Chondrocyte (in vitro differentiated cells): ENCODE measurements at regions not wholly inside any gene's neighbourhood (a gene's known extent, or its start where the extent isn't known, plus 50 kb on each side); places are given as distances from the start of the nearest gene placed in this dataset.

Experiments used
- DNase-seq: peaks from one replicate; pipeline ENCODE4 v3.0.0; 2021; ENCODE audit warnings: mixed read lengths, low spot score
- H3K27ac Mint-ChIP-seq: one replicate; pipeline ENCODE4 v1.8.0; 2021; ENCODE audit warnings: mild to moderate bottlenecking, moderate library complexity, mixed read lengths; ENCODE audit not compliant: unreplicated experiment
- H3K27me3 Mint-ChIP-seq: 2 replicates; pipeline ENCODE4 v1.8.0; 2021; ENCODE audit warnings: low read depth, mixed read lengths
- H3K36me3 Mint-ChIP-seq: 2 replicates; pipeline ENCODE4 v1.8.0; 2021; ENCODE audit warnings: low read depth, mixed read lengths
- H3K4me1 Mint-ChIP-seq: 2 replicates; pipeline ENCODE4 v1.8.0; 2021; ENCODE audit warnings: low read depth, mild to moderate bottlenecking, mixed read lengths
- H3K4me3 Mint-ChIP-seq: one replicate; pipeline ENCODE4 v1.8.0; 2021; ENCODE audit warnings: mild to moderate bottlenecking, moderate library complexity, mixed read lengths; ENCODE audit not compliant: unreplicated experiment
- H3K9me3 Mint-ChIP-seq: 2 replicates; pipeline ENCODE4 v1.8.0; 2021; ENCODE audit warnings: low read depth, mixed read lengths
- TF ChIP-seq, protein P1 (sequence below): fragments of 200-600 bp; sonication (generic); IDR thresholded peaks from 2 replicates; pipeline ENCODE4 v1.5.0; 2021; ENCODE audit warnings: antibody characterized with exemption, mild to moderate bottlenecking, moderate library complexity

DNA sequence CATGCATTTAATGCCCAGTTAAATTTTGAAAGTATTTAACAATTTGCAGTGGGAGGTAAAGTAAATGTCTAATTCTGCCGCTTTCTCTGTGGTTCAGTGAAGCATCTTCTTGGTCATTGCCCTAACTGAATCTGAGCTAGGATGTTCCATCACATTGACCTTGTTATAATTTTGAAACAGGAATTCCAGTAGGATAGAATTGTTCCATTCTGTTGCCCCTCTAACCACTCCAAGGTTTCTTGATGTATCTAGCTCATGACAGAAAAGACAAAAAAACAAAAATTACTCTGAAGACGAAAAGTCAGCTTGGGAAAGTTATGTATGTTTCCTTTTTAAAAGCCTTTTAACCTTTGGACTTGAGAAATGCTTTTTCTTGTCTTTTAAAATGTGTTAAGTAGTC is 297.0 kb upstream of the FAT1 start:
- Mint-ChIP-seq H3K4me3 (no peak overlapping the region), H3K36me3 (no peaks in the 10 kb centered on the region), H3K9me3 (no peaks in the 10 kb centered on the region), H3K27me3 (no peaks in the 10 kb centered on the region), H3K27ac (no peak overlapping the region), H3K4me1 (no peaks in the 10 kb centered on the region)
- TF ChIP-seq, protein P1, sequence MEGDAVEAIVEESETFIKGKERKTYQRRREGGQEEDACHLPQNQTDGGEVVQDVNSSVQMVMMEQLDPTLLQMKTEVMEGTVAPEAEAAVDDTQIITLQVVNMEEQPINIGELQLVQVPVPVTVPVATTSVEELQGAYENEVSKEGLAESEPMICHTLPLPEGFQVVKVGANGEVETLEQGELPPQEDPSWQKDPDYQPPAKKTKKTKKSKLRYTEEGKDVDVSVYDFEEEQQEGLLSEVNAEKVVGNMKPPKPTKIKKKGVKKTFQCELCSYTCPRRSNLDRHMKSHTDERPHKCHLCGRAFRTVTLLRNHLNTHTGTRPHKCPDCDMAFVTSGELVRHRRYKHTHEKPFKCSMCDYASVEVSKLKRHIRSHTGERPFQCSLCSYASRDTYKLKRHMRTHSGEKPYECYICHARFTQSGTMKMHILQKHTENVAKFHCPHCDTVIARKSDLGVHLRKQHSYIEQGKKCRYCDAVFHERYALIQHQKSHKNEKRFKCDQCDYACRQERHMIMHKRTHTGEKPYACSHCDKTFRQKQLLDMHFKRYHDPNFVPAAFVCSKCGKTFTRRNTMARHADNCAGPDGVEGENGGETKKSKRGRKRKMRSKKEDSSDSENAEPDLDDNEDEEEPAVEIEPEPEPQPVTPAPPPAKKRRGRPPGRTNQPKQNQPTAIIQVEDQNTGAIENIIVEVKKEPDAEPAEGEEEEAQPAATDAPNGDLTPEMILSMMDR = no peak
- DNase-seq = no peak

DNA sequence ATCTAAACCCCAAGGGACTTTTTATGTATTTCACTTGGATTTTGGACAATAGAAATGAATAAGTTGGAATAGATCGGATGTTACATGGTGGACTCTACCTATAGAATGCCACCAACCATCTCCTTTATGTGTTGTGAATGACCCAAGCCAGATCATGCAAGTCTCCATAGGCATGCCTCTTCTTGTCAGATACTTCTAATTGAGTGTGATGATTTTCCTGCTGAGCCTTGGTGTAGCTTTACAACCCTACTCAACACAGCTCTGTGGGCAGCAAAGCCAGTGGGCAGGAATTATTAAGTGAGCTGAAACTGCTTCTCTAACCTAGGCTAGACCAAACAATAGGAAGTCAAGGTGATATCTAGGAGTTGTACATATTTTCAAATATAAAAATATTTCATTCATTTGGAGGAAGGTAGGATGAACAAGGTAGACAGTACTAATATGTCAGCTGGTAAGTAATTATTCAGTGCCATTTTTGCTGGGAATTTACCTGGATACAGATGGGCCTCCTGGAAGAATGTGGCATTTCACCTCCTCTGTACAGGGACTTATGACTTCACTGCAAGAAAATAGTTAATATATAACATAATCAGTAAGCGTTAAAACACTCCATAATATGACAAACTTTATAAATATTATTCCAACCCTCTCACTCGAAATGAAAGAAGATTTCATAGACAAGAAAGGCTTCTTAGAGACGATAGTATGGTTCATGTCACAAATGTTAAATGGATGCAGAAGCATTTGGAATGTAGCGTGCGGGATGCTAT is 298.0 kb upstream of the FAT1 start:
- Mint-ChIP-seq H3K4me1 (no peaks in the 10 kb centered on the region), H3K27me3 (no peaks in the 10 kb centered on the region)

DNA sequence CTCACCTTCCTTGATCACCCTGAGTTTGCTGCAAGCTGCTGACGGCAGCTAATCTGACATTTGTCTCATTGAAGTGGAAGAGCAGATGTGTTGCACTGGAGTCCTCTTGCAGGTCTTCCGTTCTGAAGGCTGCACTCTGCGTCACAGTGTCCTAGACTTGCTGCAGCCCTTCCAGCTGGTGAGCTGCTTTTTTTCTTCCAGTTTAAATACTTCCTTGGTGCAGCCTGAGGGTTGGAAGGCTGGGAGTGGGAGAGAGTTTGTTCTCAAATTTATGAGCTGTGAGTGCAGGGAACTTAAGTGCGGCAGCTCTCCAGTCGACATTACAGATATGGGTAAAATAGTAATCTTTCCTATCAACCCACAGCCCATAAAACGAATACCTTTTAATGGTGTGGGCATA is 303.6 kb upstream of the FAT1 start:
- Mint-ChIP-seq H3K9me3 (peaks cover 6% of the 10 kb centered on the region), H3K27me3 (no peaks in the 10 kb centered on the region), H3K4me1 (peaks cover 9% of the 10 kb centered on the region), H3K4me3 (peak overlapping the region; percentile 28), H3K36me3 (peaks cover 1% of the 10 kb centered on the region), H3K27ac (no peak overlapping the region)
- TF ChIP-seq, protein P1 = no peak
- DNase-seq = no peak

More for the DNA sequence above, 298.0 kb upstream of the FAT1 start:
- DNase-seq = no peak
- H3K9me3 Mint-ChIP-seq = peaks cover 5% of the 10 kb centered on the region
- H3K27ac Mint-ChIP-seq = no peak overlapping the region
- TF ChIP-seq, protein P1 = no peak
- H3K36me3 Mint-ChIP-seq = peaks cover 1% of the 10 kb centered on the region
- no peak overlapping the region for H3K4me3 Mint-ChIP-seq

DNA sequence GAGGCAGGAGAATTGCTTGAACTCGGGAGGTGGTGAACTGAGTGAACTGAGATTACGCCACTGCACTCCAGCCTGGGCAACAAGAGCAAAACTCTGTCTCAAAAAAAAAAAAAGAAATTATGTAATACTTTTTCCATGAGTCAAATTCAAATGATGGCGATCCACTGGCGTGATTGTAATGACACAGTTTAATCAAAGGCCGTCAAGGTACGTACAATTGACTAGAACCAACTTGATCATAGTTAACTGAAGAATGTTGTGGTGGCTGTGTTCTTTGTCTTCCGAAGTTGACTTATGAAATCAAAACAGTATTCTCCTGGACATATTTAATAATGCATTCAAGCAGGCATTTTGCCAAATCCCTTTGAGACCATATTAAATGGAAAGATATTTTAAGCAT is 318.6 kb upstream of the FAT1 start:
- H3K4me3 Mint-ChIP-seq = no peak overlapping the region
- peaks cover 3% of the 10 kb centered on the region for H3K4me1 Mint-ChIP-seq
- TF ChIP-seq, protein P1 = no peak
- DNase-seq = no peak
- no peaks in the 10 kb centered on the region for H3K36me3 Mint-ChIP-seq
- H3K27me3 Mint-ChIP-seq = no peaks in the 10 kb centered on the region
- peaks cover 4% of the 10 kb centered on the region for H3K9me3 Mint-ChIP-seq
- H3K27ac Mint-ChIP-seq = no peak overlapping the region

DNA sequence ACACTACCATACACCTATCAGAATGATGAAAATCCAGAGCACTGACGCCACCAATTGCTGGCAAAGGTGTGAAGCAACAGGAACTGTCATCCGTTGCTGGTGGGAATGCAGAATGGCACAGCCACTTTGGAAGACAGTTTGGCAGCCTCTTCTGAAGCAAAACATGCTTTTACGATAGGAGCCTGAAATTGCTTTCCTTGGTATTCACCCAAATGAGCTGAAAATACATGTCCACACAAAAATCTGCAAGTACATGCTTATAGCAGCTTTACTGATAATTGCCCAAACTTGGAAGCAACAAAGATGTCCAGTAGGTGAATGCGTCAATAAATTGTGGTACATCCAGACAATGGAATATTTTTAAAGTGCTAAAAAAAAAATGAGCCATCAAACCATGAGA is 322.8 kb upstream of the FAT1 start:
- Mint-ChIP-seq H3K36me3 (no peaks in the 10 kb centered on the region), H3K27me3 (no peaks in the 10 kb centered on the region), H3K4me1 (peaks cover 3% of the 10 kb centered on the region), H3K9me3 (peaks cover 10% of the 10 kb centered on the region), H3K27ac (no peak overlapping the region), H3K4me3 (no peak overlapping the region)
- no peak for DNase-seq
- TF ChIP-seq, protein P1 = no peak
